Muscle layer of colon (tissue), 2 donors: ENCODE measurements at regions not wholly inside any gene's neighbourhood (a gene's known extent, or its start where the extent isn't known, plus 50 kb on each side); places are given as distances from the start of the nearest gene placed in this dataset.
"Not testable (repeated sequence)": the region's sequence is repeated elsewhere in the genome, so short reads cannot be mapped to it uniquely, and the experiment has no call there.

Experiments
- H3K27ac ChIP-seq: one replicate; pipeline ENCODE4 v1.7.0; 2013; ENCODE audit warnings: low read depth, mild to moderate bottlenecking, low read length, moderate library complexity
- H3K27me3 ChIP-seq, 2 donors: one replicate each; pipeline ENCODE4 v1.7.0; 2013; ENCODE audit warnings: low read length in 2 of 2, mild to moderate bottlenecking in 2 of 2; ENCODE audit not compliant: insufficient read depth in 2 of 2, control insufficient read depth in 1 of 2
- H3K36me3 ChIP-seq: one replicate; pipeline ENCODE4 v1.7.0; 2013; ENCODE audit warnings: mild to moderate bottlenecking, low read length; ENCODE audit not compliant: insufficient read depth
- H3K4me1 ChIP-seq: one replicate; pipeline ENCODE4 v1.7.0; 2013; ENCODE audit warnings: mild to moderate bottlenecking, low read length; ENCODE audit not compliant: insufficient read depth
- H3K4me3 ChIP-seq, 2 donors: one replicate each; pipeline ENCODE4 v1.7.0; 2013; ENCODE audit warnings: low read length in 2 of 2, low read depth in 1 of 2, mild to moderate bottlenecking in 1 of 2, moderate library complexity in 1 of 2
- H3K9ac ChIP-seq: one replicate; pipeline ENCODE4 v1.7.0; 2013; ENCODE audit warnings: low read length
- H3K9me3 ChIP-seq: one replicate; pipeline ENCODE4 v1.7.0; 2013; ENCODE audit warnings: mild to moderate bottlenecking, low read length
- donor health status: abdominal sarcoma.
- donor health status: Adenocarcinoma of cecum.

GRCh38 chr10:63833411-63834060 is 312.3 kb downstream of the REEP3 start:
- Histone ChIP-seq H3K27ac (no peak overlapping the region), H3K36me3 (no peaks in the 10 kb centered on the region), H3K9ac (no peak overlapping the region), H3K4me3 (no peak overlapping the region), H3K4me1 (no peaks in the 10 kb centered on the region), H3K9me3 (no peaks in the 10 kb centered on the region), H3K27me3 (no peaks in the 10 kb centered on the region)

- no peak overlapping the region for H3K4me3 ChIP-seq
- no peaks in the 10 kb centered on the region for H3K27me3 ChIP-seq
- no peak overlapping the region for H3K9ac ChIP-seq
- H3K27ac ChIP-seq, result no peak overlapping the region
- H3K9me3 ChIP-seq, result no peaks in the 10 kb centered on the region
- H3K36me3 ChIP-seq, result no peaks in the 10 kb centered on the region
- H3K4me1 ChIP-seq, result no peaks in the 10 kb centered on the region
Measured at GRCh38 chr10:63836666-63837442, 315.7 kb downstream of the REEP3 start.

GRCh38 chr10:63841761-63842160 is 320.6 kb downstream of the REEP3 start:
- Histone ChIP-seq H3K27me3 (no peaks in the 10 kb centered on the region), H3K4me3 (no peak overlapping the region), H3K9me3 (no peaks in the 10 kb centered on the region), H3K36me3 (no peaks in the 10 kb centered on the region), H3K27ac (no peak overlapping the region), H3K4me1 (no peaks in the 10 kb centered on the region), H3K9ac (no peak overlapping the region)

- no peak overlapping the region for H3K27ac ChIP-seq
- no peaks in the 10 kb centered on the region for H3K4me1 ChIP-seq
- H3K4me3 ChIP-seq, result no peak overlapping the region
- no peak overlapping the region for H3K9ac ChIP-seq
- no peaks in the 10 kb centered on the region for H3K9me3 ChIP-seq
- no peaks in the 10 kb centered on the region for H3K36me3 ChIP-seq
- H3K27me3 ChIP-seq, result no peaks in the 10 kb centered on the region
Measured at GRCh38 chr10:63843107-63843506, 321.9 kb downstream of the REEP3 start.

GRCh38 chr10:63848871-63849270 is 327.7 kb downstream of the REEP3 start:
- not testable (repeated sequence) for H3K9ac ChIP-seq, H3K4me3 ChIP-seq, H3K9me3 ChIP-seq, H3K36me3 ChIP-seq, H3K27me3 ChIP-seq, H3K27ac ChIP-seq, H3K4me1 ChIP-seq

- Histone ChIP-seq H3K27ac (no peak overlapping the region), H3K4me1 (peaks cover 4% of the 10 kb centered on the region), H3K36me3 (no peaks in the 10 kb centered on the region), H3K27me3 (no peaks in the 10 kb centered on the region), H3K9ac (no peak overlapping the region), H3K4me3 (no peak overlapping the region), H3K9me3 (no peaks in the 10 kb centered on the region)
Measured at GRCh38 chr10:63862860-63863259, 341.7 kb downstream of the REEP3 start.

- Histone ChIP-seq H3K4me3 (no peak overlapping the region), H3K9ac (no peak overlapping the region), H3K9me3 (no peaks in the 10 kb centered on the region), H3K36me3 (no peaks in the 10 kb centered on the region), H3K27me3 (no peaks in the 10 kb centered on the region), H3K27ac (no peak overlapping the region), H3K4me1 (peaks cover 4% of the 10 kb centered on the region)
Measured at GRCh38 chr10:63865210-63865609, 344.0 kb downstream of the REEP3 start.

GRCh38 chr10:63866075-63866746 is 345.0 kb downstream of the REEP3 start:
- peaks cover 4% of the 10 kb centered on the region for H3K4me1 ChIP-seq
- no peaks in the 10 kb centered on the region for H3K27me3 ChIP-seq
- H3K4me3 ChIP-seq, result peak overlapping the region in 1 of 2 donors; percentile 55
- H3K9me3 ChIP-seq, result no peaks in the 10 kb centered on the region
- no peak overlapping the region for H3K27ac ChIP-seq
- no peak overlapping the region for H3K9ac ChIP-seq
- no peaks in the 10 kb centered on the region for H3K36me3 ChIP-seq

- Histone ChIP-seq H3K9ac (no peak overlapping the region), H3K27me3 (no peaks in the 10 kb centered on the region), H3K9me3 (no peaks in the 10 kb centered on the region), H3K27ac (no peak overlapping the region), H3K4me3 (peak overlapping the region in 1 of 2 donors; percentile 55), H3K36me3 (no peaks in the 10 kb centered on the region), H3K4me1 (peaks cover 4% of the 10 kb centered on the region)
Measured at GRCh38 chr10:63866747-63867140, 345.5 kb downstream of the REEP3 start.

- Histone ChIP-seq H3K27me3 (no peaks in the 10 kb centered on the region), H3K4me3 (no peak overlapping the region), H3K4me1 (no peaks in the 10 kb centered on the region), H3K9ac (no peak overlapping the region), H3K36me3 (no peaks in the 10 kb centered on the region), H3K9me3 (no peaks in the 10 kb centered on the region), H3K27ac (no peak overlapping the region)
Measured at GRCh38 chr10:63878428-63878827, 357.2 kb downstream of the REEP3 start.

GRCh38 chr10:63883861-63884260 is 362.7 kb downstream of the REEP3 start:
- no peaks in the 10 kb centered on the region for H3K27me3 ChIP-seq
- no peak overlapping the region for H3K27ac ChIP-seq
- H3K9ac ChIP-seq, result no peak overlapping the region
- H3K36me3 ChIP-seq, result no peaks in the 10 kb centered on the region
- H3K9me3 ChIP-seq, result no peaks in the 10 kb centered on the region
- no peak overlapping the region for H3K4me3 ChIP-seq
- no peaks in the 10 kb centered on the region for H3K4me1 ChIP-seq
